ENCODE measurements at regions not wholly inside any gene's neighbourhood (a gene's known extent, or its start where the extent isn't known, plus 50 kb on each side); places are given as distances from the start of the nearest gene placed in this dataset.

DNA sequence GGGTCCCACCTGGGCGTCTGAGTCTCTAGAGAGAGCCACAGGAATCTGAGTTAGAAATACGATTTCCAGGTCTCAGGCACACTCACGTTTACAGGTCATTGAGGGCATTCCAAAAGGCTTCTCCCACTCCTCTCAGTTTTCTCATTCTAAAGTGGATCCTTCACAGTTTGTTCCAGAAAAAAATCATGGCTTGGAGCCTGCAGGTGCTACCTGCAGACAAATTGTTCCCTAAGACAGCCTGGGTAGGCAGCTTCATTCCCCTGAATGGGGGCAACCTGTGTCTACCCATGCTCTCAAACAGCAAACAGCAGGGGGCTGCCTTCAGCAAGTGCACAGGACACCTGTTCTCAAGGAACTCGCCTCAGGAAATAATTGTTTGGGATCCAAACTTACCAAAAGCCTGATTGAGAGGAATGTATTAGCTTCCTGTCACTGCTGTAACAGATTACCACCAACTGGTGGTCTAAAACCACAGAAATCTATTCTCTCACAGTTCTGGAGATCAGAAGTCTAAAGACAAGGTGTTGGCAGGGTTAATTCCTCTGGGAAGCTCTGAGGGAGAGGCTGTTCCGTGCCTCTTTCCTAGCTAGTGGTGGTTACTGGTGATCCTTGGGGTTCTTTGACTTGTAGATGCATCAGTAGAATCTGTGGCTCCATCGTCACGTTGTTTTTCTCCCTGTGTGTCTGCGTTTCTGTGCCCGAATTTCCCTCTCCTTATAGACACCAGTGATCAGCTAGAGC, 117.2 kb downstream of the RAB11FIP2 start:
- H3K9ac ChIP-seq = no peak overlapping the region
- no peaks in the 10 kb centered on the region for H3K9me3 ChIP-seq (ENCODE audit: control insufficient read depth, low read length)
- TF ChIP-seq, protein P1, sequence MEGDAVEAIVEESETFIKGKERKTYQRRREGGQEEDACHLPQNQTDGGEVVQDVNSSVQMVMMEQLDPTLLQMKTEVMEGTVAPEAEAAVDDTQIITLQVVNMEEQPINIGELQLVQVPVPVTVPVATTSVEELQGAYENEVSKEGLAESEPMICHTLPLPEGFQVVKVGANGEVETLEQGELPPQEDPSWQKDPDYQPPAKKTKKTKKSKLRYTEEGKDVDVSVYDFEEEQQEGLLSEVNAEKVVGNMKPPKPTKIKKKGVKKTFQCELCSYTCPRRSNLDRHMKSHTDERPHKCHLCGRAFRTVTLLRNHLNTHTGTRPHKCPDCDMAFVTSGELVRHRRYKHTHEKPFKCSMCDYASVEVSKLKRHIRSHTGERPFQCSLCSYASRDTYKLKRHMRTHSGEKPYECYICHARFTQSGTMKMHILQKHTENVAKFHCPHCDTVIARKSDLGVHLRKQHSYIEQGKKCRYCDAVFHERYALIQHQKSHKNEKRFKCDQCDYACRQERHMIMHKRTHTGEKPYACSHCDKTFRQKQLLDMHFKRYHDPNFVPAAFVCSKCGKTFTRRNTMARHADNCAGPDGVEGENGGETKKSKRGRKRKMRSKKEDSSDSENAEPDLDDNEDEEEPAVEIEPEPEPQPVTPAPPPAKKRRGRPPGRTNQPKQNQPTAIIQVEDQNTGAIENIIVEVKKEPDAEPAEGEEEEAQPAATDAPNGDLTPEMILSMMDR (IDR thresholded peaks at IDR 0.05) = no peak
- H3K4me1 ChIP-seq = no peaks in the 10 kb centered on the region
- no peaks in the 10 kb centered on the region for H3K79me2 ChIP-seq
- H3K4me3 ChIP-seq (ENCODE audit: low read depth, low read length) = no peak overlapping the region
- H3K36me3 ChIP-seq (ENCODE audit: control insufficient read depth, insufficient read depth, low read length) = no peaks in the 10 kb centered on the region
- no peak overlapping the region for H3K4me2 ChIP-seq (ENCODE audit: low read length)
- H3K27me3 ChIP-seq (ENCODE audit: control insufficient read depth, insufficient read depth, low read length) = no peaks in the 10 kb centered on the region
- H3K27ac ChIP-seq = no peak overlapping the region
- H2AFZ ChIP-seq = no peak overlapping the region

DNA sequence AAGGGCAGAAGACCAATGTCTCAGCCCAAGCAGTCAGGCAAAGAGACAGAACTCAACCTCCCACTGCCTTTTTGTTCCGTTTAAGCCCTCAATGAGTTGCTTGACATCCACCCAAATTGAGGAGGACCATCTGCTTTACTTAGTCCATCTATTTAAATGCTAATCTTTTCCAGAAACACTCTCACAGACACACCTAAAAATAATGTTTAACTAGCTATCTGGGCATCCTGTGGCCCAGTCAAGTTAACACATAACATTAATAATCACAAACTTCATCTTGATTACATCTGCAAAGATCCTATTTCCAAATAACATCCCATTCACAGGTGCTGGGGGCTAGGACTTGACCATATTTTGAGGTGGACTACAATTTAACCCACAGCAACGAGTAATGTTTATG, 115.7 kb downstream of the RAB11FIP2 start:
- Histone ChIP-seq H3K4me3 (ENCODE audit: low read depth, low read length) (no peak overlapping the region), H3K36me3 (ENCODE audit: control insufficient read depth, insufficient read depth, low read length) (no peaks in the 10 kb centered on the region), H2AFZ (no peak overlapping the region), H3K27ac (no peak overlapping the region), H3K79me2 (no peaks in the 10 kb centered on the region), H3K9ac (no peak overlapping the region), H3K4me2 (ENCODE audit: low read length) (no peak overlapping the region), H3K4me1 (no peaks in the 10 kb centered on the region), H3K27me3 (ENCODE audit: control insufficient read depth, insufficient read depth, low read length) (no peaks in the 10 kb centered on the region), H3K9me3 (ENCODE audit: control insufficient read depth, low read length) (no peaks in the 10 kb centered on the region)
- TF ChIP-seq, protein P1 (IDR thresholded peaks at IDR 0.05) = no peak

- no peak overlapping the region for H3K27ac ChIP-seq
- no peak overlapping the region for H3K9ac ChIP-seq
- H3K9me3 ChIP-seq (ENCODE audit: control insufficient read depth, low read length) = no peaks in the 10 kb centered on the region
- no peak overlapping the region for H3K4me2 ChIP-seq (ENCODE audit: low read length)
- no peak overlapping the region for H2AFZ ChIP-seq
- no peaks in the 10 kb centered on the region for H3K36me3 ChIP-seq (ENCODE audit: control insufficient read depth, insufficient read depth, low read length)
- no peaks in the 10 kb centered on the region for H3K79me2 ChIP-seq
- H3K4me3 ChIP-seq (ENCODE audit: low read depth, low read length) = no peak overlapping the region
- H3K27me3 ChIP-seq (ENCODE audit: control insufficient read depth, insufficient read depth, low read length) = no peaks in the 10 kb centered on the region
- TF ChIP-seq, protein P1 (IDR thresholded peaks at IDR 0.05) = no peak
- H3K4me1 ChIP-seq = no peaks in the 10 kb centered on the region
Observed at GRCh38 chr10:117933036-117933435, 113.7 kb downstream of the RAB11FIP2 start.

DNA sequence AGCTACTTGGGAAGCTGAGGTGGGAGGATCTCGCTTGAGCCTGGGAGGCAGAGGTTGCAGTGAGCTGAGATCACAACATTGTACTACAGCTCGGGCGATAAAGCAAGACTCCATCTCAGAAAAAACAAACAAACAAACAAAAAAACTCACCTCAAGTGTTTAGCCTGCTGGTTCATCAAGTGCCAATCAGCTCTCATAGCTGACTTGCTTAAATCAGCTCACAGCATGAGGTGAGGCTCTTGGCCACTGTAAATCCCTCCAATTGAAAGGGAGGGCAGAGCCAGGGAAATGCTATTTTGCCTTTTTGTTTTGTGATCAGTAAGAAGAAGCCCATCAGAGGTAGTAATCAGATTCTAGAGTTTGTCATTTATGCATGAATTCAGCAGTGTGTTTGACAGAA, 112.3 kb downstream of the RAB11FIP2 start:
- Histone ChIP-seq H3K79me2 (no peaks in the 10 kb centered on the region), H3K36me3 (ENCODE audit: control insufficient read depth, insufficient read depth, low read length) (no peaks in the 10 kb centered on the region), H3K4me2 (ENCODE audit: low read length) (no peak overlapping the region), H2AFZ (no peak overlapping the region), H3K27me3 (ENCODE audit: control insufficient read depth, insufficient read depth, low read length) (no peaks in the 10 kb centered on the region), H3K4me3 (ENCODE audit: low read depth, low read length) (no peak overlapping the region), H3K9me3 (ENCODE audit: control insufficient read depth, low read length) (no peaks in the 10 kb centered on the region), H3K27ac (no peak overlapping the region), H3K9ac (no peak overlapping the region), H3K4me1 (no peaks in the 10 kb centered on the region)
- TF ChIP-seq, protein P1 (IDR thresholded peaks at IDR 0.05) = no peak

DNA sequence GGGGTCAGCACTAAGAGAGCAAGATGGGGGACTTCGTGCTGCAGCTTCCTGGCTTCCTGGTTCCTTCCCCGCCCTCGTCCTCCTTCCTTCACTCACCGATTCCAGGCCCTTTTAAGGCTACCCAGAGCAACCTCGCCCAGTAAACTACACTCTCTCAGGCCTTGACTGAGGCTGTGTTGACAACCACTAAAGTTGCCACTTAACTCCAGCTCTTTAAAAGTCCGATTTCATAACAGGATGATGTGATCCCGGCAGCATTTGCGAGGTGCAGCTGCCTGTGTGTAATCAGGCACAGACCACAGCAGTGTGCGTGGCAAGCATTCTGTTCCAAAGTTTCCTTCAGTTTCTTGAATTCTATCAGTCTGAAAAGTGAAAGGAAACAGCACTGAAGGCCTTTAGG, 110.6 kb downstream of the RAB11FIP2 start:
- H3K27me3 ChIP-seq (ENCODE audit: control insufficient read depth, insufficient read depth, low read length) = no peaks in the 10 kb centered on the region
- H3K27ac ChIP-seq = no peak overlapping the region
- H3K36me3 ChIP-seq (ENCODE audit: control insufficient read depth, insufficient read depth, low read length) = no peaks in the 10 kb centered on the region
- no peaks in the 10 kb centered on the region for H3K4me1 ChIP-seq
- no peak overlapping the region for H3K4me2 ChIP-seq (ENCODE audit: low read length)
- no peak overlapping the region for H2AFZ ChIP-seq
- H3K9me3 ChIP-seq (ENCODE audit: control insufficient read depth, low read length) = no peaks in the 10 kb centered on the region
- TF ChIP-seq, protein P1 (IDR thresholded peaks at IDR 0.05) = no peak
- no peak overlapping the region for H3K9ac ChIP-seq
- no peak overlapping the region for H3K4me3 ChIP-seq (ENCODE audit: low read depth, low read length)
- H3K79me2 ChIP-seq = no peaks in the 10 kb centered on the region

All from parathyroid adenoma (tissue), 2 donors.